ENCODE measurements at regions not wholly inside any gene's neighbourhood (a gene's known extent, or its start where the extent isn't known, plus 50 kb on each side); places are given as distances from the start of the nearest gene placed in this dataset.
"Not testable (repeated sequence)": the region's sequence is repeated elsewhere in the genome, so short reads cannot be mapped to it uniquely, and the experiment has no call there.

DNA sequence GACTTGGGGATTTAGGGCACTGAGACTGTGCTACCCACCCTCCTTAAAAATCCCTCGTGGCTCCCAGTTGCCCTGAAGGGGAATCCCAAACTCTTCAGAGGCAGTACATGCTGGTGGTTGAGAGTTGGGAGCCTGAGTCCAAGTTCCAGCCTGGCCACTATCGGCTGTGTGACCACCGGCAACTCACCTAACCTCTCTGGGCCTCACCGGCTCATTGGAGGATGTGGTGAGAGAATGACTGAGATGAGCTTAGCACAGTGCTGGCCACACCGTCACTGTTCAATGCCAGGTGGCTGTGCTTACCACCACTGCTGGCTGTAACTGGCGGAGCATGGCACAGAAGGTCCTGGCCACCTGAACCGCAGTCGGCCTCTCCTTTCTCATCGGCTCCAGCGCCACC, 200.2 kb downstream of the C9orf50 start:
- no peaks in the 10 kb centered on the region for H3K9me3 Mint-ChIP-seq
- peaks cover 19 to 27% of the 10 kb centered on the region in 2 donors for H3K4me1 Mint-ChIP-seq (ENCODE audit: low read depth in 2 of 2)
- H3K27ac Mint-ChIP-seq: no peak overlapping the region
- H3K36me3 Mint-ChIP-seq: no peaks in the 10 kb centered on the region
- no peak overlapping the region for H3K4me3 Mint-ChIP-seq
- H3K27me3 Mint-ChIP-seq: no peaks in the 10 kb centered on the region
- no peak for DNase-seq (ENCODE audit: low spot score)
- ATAC-seq: no peak

DNA sequence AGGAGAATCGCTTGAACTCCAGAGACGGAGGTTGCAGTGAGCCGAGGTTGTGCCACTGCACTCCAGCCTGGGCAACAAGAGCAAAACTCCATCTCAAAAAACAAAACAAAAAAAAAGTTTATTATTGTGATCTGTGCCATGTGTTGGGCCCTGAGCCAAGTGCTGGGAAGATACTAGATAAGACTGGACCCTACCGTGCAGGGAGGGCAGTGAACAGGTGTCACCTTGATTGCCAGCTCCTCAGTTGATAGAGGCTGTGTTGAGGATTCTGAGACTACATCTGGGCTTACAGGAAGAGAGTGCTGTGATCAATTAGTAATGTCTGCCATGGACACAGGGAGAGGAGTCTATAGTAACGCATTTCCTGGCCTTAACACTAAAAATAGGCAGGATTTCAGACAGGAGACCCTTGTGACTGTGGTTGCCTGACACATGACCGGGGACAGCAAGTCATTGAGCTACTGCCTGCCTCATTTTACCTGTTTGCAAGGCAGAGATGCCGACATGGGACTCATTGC, 201.5 kb downstream of the C9orf50 start:
- DNase-seq (ENCODE audit: low spot score): no peak
- Mint-ChIP-seq H3K4me1 (ENCODE audit: low read depth in 2 of 2) (peaks cover 21 to 28% of the 10 kb centered on the region in 2 donors), H3K27me3 (no peaks in the 10 kb centered on the region), H3K4me3 (no peak overlapping the region), H3K36me3 (no peaks in the 10 kb centered on the region), H3K9me3 (no peaks in the 10 kb centered on the region), H3K27ac (peak overlapping the region in 1 of 2 donors; percentile 66)
- no peak for ATAC-seq

DNA sequence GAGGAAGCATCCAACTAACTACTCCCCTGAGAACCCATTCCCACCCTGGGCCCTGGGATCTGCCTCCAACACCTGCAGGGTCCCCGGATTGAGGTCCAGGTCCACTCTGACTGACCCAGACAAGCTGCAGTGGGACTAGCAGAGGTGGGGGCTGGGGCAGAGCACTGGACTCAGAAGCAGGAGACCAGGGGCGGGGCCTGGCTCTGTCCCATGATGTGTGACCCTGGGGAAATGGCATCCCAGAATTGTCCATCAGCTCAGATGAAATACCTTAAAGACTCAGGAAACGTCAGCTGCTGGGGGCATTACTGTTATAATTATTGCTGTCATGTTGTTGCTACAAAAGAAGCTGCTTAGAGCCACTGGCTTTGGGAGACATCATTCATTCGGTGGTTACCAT, 202.4 kb downstream of the C9orf50 start:
- H3K27me3 Mint-ChIP-seq: no peaks in the 10 kb centered on the region
- no peak overlapping the region for H3K27ac Mint-ChIP-seq
- no peaks in the 10 kb centered on the region for H3K36me3 Mint-ChIP-seq
- no peak overlapping the region for H3K4me3 Mint-ChIP-seq
- H3K9me3 Mint-ChIP-seq: no peaks in the 10 kb centered on the region
- peaks cover 21 to 29% of the 10 kb centered on the region in 2 donors for H3K4me1 Mint-ChIP-seq (ENCODE audit: low read depth in 2 of 2)
- ATAC-seq (no peak), DNase-seq (ENCODE audit: low spot score) (no peak)

DNA sequence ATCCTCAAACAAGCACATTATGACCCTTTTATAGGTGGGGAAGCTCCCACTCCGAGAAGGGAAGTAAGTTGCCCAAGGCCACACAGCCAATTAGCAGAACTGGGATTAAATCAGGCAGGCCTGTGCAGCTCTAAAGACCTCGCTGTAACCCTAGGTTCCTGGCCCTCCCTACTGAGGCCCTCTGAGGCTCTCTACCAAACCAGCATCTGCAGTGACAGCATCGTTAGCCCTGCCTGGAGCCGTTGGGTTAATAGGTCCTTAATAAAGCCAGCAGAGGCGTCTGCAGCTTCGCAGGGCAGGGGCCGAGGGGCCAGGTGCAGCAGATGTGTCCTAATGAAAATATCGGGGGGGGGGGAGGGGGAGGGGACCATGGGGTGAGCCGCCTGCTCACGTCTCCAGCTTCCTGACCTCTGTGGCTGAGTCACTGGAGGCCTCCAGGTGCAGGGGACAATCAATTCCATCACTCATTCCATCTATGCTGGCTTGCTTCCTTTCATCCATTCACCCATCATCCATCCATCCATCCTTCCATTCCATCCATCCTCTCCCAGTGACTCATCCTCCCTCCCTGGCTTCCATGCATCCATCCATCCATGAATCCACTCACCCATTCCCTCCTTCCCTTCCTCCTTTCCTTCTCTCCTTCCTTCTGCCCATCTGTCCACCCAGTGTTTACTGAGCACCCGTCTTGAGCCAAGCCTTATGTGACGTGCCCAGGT, 203.9 kb downstream of the C9orf50 start:
- H3K27me3 Mint-ChIP-seq: no peaks in the 10 kb centered on the region
- H3K4me3 Mint-ChIP-seq: no peak overlapping the region

DNA sequence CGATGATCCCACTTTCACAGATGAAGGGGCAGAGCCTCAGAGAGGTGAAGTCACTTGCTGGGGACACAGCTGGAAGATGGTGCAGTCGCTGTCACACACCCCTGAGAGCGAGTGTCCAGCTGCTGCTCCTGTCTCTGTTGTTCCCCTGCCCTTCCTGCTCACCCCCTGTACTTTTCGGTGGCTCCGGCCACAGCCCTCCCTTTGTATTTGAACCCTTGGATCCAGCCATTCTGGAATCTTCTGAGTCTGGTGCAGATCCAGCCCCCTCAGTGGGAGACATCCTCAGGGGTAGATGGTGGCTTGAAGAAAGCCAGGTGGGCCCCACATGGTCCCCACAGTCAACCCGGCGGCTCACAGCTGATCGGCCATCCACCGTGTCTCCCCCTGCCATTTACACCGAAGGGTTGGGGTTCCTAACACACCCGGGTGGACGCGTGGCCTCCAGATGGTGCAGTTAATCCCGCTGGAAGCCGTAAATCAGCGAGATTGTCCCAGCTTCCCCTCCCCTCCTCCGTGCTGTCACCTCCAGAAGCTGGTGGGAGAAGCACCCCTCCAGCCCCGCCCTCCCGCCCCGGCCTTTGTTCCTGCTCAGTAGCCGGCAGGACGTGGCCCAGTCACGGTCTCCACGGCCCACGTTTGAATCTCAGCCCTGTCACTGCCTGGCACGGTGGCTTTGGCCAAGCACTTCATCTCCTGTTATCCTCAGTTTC, 204.8 kb downstream of the C9orf50 start:
- Mint-ChIP-seq H3K36me3 (no peaks in the 10 kb centered on the region), H3K27me3 (no peaks in the 10 kb centered on the region), H3K27ac (no peak overlapping the region), H3K4me3 (no peak overlapping the region), H3K4me1 (ENCODE audit: low read depth in 2 of 2) (peaks cover 10 to 19% of the 10 kb centered on the region in 2 donors), H3K9me3 (no peaks in the 10 kb centered on the region)
- ATAC-seq: no peak
- no peak for DNase-seq (ENCODE audit: low spot score)

More for the DNA sequence above, 203.9 kb downstream of the C9orf50 start:
- Mint-ChIP-seq H3K4me1 (ENCODE audit: low read depth in 2 of 2) (peaks cover 10 to 21% of the 10 kb centered on the region in 2 donors), H3K27ac (peak overlapping the region in 1 of 2 donors; percentile 33), H3K36me3 (no peaks in the 10 kb centered on the region), H3K9me3 (no peaks in the 10 kb centered on the region)
- DNase-seq (ENCODE audit: low spot score) (no peak), ATAC-seq (no peak)

DNA sequence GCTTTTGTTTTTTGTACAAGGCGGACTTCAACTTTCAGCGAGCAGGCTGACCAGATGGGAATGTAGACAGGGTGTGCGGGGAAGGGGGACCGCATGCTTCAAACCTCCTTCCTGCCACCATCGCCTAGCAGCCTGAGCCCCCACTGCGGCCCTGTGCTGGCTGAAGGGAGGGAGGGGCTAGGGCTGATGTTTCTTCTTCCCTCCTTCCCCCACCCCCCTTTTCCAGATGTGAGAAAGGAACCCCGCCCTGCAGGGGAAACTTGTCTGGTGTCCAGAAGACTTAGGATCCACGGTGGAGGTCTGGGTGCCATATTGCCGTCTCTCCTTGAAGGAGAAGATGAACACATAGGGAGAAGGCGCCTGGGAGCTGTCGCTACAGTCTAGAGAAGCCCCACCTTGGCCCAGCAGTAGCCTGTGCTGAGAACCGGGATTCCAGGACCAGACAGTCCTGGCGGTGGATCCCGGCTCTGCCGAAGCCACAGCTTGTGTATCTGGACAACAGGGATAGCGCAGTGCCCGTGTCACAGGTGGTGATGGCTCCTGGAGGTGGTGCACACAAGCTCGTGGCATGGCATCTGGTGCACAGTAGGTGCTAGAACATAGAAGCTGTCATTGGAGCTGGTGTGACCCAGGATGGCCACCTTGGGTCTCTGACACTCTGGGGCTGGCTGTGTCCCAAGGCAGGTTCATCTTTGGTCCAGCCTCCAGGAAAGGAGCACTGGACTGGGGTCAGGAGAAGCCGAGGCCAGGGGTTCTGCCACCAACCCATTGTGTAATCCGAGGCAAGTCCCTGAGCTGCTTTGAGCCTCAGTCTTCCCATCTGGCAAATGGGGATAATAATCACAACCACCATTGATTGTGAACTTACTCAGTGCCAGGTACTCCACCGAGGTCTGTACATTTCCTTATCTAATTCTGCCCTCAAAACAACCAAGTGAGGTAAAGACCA, 205.6 kb downstream of the C9orf50 start:
- ATAC-seq: no peak
- Mint-ChIP-seq H3K4me1 (ENCODE audit: low read depth in 2 of 2) (peaks cover 17 to 25% of the 10 kb centered on the region in 2 donors), H3K9me3 (peaks cover 6% of the 10 kb centered on the region), H3K27ac (peak overlapping the region in 1 of 2 donors; percentile 74), H3K27me3 (no peaks in the 10 kb centered on the region), H3K4me3 (no peak overlapping the region), H3K36me3 (peaks cover 7% of the 10 kb centered on the region)
- DNase-seq (ENCODE audit: low spot score): no peak

DNA sequence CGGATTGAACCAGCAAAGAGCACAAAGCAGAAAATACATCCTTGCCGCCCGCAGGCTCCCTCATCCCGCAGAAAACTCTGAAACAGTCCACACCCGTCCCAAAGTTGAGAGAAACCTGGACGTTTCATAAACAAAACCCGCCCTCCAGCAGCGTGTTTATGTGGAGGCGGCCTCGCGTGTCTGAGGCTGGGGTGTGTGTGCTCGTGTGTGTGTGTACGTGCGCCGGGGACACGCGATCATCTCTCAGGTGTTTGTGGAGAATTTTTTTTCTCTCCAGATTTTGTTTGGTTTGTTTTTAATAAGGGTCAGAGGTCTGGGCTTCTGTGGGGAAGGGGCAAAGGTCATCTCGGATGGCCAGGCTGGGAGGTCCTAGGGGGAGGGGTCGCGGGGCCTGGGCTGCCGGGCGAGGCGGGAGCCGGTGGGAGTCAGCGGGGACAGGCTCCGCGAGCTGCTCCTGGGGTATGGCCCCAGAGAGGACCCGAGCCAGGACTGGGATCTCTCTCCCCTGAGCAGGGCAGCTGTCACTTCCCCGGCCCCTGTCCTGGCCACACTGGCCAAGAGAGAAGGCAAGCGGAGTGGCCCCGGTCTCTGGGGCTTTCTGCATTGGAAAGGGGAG, 206.4 kb downstream of the C9orf50 start:
- peak overlapping the region; percentile 74 to 85 for H3K27ac Mint-ChIP-seq
- H3K4me3 Mint-ChIP-seq: peak overlapping the region; percentile 75
- no peaks in the 10 kb centered on the region for H3K27me3 Mint-ChIP-seq
- H3K9me3 Mint-ChIP-seq: peaks cover 10% of the 10 kb centered on the region
- DNase-seq (ENCODE audit: low spot score): no peak
- H3K4me1 Mint-ChIP-seq (ENCODE audit: low read depth in 2 of 2): peaks cover 22 to 24% of the 10 kb centered on the region in 2 donors
- ATAC-seq: no peak
- peaks cover 12% of the 10 kb centered on the region for H3K36me3 Mint-ChIP-seq

DNA sequence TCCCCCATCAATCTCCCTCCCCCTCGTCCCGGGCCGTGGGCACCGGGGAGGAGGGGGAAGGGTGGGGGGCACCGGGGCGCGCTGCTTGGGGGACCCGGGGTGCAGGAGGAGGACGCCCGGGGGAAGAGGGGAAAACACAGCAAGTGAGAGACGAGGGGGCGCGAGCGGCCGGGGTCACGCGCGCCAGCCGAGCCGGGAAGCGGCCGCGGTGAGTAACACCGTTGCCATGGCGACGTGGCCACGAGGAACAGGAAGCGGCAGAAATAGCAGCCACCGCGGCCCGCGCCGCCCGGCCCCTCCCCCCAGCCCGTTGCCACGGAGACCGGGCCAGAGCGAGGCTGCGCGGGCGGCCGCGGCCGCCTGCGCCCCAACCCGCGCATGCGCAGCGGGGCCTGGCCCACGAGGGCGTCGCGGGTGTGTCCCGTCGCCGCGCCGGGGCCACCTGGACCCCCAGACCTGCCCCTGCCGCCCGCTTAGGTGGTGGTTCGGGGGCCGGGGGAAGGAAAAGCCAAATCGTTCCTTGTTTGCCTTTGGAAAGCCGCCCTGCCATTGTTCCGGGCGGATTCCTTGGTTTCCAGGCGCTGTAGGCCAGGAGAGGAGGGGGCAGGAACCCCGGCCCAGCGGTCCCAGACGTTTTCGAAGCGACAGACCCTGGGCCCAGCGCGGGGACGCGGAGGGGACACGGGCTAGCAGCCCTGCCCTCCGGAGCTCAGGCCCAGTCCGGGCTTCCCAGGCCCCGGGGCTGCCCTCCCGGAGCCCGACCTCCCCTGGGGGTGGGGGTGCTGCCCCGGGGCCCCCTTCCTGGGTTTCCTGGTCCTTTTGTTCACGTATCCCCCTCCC, 207.1 kb downstream of the C9orf50 start:
- Mint-ChIP-seq H3K4me1 (ENCODE audit: low read depth in 2 of 2) (peaks cover 22% of the 10 kb centered on the region in 2 donors), H3K4me3 (peak overlapping the region; percentile 75), H3K36me3 (peaks cover 12% of the 10 kb centered on the region), H3K27me3 (no peaks in the 10 kb centered on the region), H3K9me3 (peaks cover 10% of the 10 kb centered on the region), H3K27ac (peak overlapping the region; percentile 74 to 85)
- ATAC-seq: peak; percentile 93 to 96
- DNase-seq (ENCODE audit: low spot score): peak; percentile 99

DNA sequence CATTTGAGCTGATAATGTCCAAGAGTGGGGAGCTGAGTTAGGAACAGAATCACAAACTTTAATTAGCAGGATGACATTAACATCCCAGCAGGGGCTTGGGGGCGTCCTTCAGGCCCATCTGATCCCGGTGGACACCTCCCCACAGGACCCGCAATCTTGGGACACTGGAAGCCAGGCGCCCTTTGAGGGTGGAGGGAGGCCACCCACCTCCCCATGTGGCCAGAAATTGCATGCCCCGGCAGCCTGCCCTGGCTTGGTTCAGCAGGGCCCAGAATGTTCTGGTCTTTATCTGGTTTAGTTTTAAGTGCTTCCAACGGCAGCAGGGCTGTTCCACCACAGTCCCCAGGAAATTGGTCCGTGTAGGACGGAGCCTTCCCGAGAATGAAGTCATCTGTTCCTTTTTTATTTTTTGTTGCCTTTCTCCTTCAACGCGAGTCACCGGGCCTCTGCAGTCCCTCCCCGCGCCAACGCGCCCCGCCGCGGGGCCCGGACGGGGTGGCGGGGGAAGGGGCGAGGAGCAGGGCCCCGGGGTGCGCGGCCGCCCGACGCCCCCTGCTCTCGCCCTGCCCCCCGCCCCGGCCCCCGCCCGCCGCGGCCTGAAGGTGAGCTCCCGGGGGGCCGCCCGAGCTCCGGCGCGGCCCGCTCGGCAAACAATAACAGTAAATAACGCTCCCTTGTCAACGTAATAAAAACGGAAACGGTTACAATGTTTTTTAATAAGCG, 207.9 kb downstream of the C9orf50 start:
- H3K27me3 Mint-ChIP-seq: no peaks in the 10 kb centered on the region
- peaks cover 10% of the 10 kb centered on the region for H3K9me3 Mint-ChIP-seq
- H3K27ac Mint-ChIP-seq: peak overlapping the region; percentile 74 to 85
- H3K4me3 Mint-ChIP-seq: peak overlapping the region; percentile 70
- DNase-seq (ENCODE audit: low spot score): no peak
- peaks cover 22 to 25% of the 10 kb centered on the region in 2 donors for H3K4me1 Mint-ChIP-seq (ENCODE audit: low read depth in 2 of 2)
- ATAC-seq: peak; percentile 37 to 45
- H3K36me3 Mint-ChIP-seq: peaks cover 12% of the 10 kb centered on the region

DNA sequence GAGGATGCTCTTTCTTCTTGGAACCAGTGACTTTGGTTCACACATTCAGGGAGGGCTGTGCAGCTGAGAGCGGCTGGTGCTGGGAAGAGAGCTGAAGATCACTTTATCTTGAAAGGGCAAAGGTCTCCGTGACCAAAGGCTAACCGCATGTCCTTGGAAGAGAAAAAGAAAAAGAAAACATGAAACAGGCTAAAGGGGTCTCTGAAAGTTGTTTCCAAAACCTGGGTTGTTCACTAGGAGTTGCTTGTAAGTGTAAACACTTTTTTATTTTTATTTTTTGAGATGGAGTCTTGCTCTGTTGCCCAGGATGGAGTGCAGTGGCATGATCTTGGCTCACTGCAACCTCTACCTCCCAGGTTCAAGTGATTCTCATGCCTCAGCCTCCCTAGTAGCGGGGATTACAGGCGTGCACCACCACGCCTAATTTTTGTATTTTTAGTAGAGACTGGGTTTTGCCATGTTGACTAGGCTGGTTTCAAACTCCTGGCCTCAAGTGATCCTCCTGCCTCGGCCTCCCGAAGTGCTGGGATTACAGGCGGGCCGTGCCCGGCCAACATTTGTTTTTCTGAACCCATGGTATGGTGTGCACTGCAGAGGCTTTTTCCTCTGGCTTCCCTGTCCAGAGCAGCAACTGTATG, 208.6 kb downstream of the C9orf50 start:
- peak overlapping the region; percentile 74 to 85 for H3K27ac Mint-ChIP-seq

DNA sequence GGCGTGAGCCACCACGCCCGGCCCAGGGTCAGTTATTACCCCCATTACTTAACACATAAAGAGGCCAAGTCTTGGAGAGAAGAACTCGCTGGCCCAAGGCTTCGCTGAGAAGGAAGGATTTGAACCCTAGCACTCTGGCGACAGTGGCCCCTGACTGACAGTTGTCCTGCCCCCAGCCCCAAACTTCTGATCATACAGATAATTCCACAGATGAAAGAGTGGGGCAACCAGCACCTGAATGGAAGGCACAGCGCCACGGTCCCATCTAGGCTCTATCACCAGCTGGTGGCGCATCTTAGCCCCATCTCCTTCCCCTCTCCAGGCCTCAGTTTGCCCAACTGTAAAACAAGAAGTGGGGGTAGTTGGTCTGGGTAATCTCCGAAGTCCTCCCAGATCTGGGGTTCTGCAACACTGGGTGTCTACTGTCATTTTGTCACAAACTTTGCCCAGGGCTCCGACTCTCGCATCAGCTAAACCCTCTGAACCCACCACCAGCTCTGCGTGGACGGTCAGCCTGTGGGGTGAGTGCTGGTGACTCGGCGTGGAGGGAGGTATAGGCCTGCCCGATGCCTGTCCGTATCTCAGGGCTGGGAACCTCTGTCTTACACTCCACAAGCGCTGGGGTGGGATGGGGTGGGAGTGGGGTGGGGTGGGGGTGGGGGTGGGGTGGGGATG, 209.3 kb downstream of the C9orf50 start:
- peaks cover 10% of the 10 kb centered on the region for H3K9me3 Mint-ChIP-seq
- ATAC-seq (no peak), DNase-seq (ENCODE audit: low spot score) (no peak)
- no peaks in the 10 kb centered on the region for H3K27me3 Mint-ChIP-seq
- H3K4me3 Mint-ChIP-seq: no peak overlapping the region
- H3K27ac Mint-ChIP-seq: peak overlapping the region in 1 of 2 donors; percentile 74
- peaks cover 12% of the 10 kb centered on the region for H3K36me3 Mint-ChIP-seq
- H3K4me1 Mint-ChIP-seq (ENCODE audit: low read depth in 2 of 2): peaks cover 17 to 21% of the 10 kb centered on the region in 2 donors

More for the DNA sequence above, 208.6 kb downstream of the C9orf50 start:
- DNase-seq (ENCODE audit: low spot score); H3K9me3 Mint-ChIP-seq; ATAC-seq; H3K27me3 Mint-ChIP-seq: not testable (repeated sequence)
- Mint-ChIP-seq H3K4me1 (ENCODE audit: low read depth in 2 of 2) (peaks cover 19 to 24% of the 10 kb centered on the region in 2 donors), H3K36me3 (peaks cover 12% of the 10 kb centered on the region), H3K4me3 (peak overlapping the region; percentile 70)

Measured in natural killer cell treated with Interleukin-12 subunit alpha and Interleukin-12 subunit beta and Interleukin-15 and Interleukin-18, amount 100 ng/mL, for 72 hours (primary cell).